GM12865 (cell line): ENCODE measurements at regions not wholly inside any gene's neighbourhood (a gene's known extent, or its start where the extent isn't known, plus 50 kb on each side); places are given as distances from the start of the nearest gene placed in this dataset.

Source experiments
- DNase-seq: peaks from one replicate; pipeline ENCODE4 v3.0.0; 2010; ENCODE audit warnings: low read depth
- H3K4me3 ChIP-seq: 2 replicates; pipeline ENCODE4 v1.5.1; 2011; ENCODE audit warnings: mild to moderate bottlenecking, low read depth, low read length, control low read depth
- TF ChIP-seq, protein P1 (sequence below): IDR thresholded peaks from 2 replicates; pipeline ENCODE4 v1.5.1; 2011; ENCODE audit warnings: low read length, control low read depth, low read depth, inconsistent platforms; ENCODE audit not compliant: insufficient read depth; ENCODE audit errors: missing control alignments

DNA sequence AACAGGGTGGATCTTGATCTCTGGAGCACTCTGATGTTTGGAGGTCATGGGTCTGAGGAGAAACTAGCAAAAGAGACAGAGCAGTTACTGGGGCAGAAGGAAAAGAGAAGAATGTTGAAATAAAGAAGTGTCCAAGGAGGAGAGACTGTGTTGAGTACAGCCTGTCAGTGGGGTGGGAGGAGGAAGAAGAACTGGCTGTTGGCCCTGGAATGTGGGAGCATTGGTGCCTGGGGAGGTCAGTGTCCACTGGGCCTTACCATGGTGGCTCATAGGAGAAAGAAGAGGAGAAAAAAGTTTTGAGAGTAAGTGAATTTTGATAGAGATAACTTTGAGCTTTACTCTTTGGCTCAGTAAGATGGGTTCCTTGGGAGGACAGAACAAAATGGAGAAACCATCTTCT is 499.0 kb downstream of the TXNL1 start:
- TF ChIP-seq, protein P1, sequence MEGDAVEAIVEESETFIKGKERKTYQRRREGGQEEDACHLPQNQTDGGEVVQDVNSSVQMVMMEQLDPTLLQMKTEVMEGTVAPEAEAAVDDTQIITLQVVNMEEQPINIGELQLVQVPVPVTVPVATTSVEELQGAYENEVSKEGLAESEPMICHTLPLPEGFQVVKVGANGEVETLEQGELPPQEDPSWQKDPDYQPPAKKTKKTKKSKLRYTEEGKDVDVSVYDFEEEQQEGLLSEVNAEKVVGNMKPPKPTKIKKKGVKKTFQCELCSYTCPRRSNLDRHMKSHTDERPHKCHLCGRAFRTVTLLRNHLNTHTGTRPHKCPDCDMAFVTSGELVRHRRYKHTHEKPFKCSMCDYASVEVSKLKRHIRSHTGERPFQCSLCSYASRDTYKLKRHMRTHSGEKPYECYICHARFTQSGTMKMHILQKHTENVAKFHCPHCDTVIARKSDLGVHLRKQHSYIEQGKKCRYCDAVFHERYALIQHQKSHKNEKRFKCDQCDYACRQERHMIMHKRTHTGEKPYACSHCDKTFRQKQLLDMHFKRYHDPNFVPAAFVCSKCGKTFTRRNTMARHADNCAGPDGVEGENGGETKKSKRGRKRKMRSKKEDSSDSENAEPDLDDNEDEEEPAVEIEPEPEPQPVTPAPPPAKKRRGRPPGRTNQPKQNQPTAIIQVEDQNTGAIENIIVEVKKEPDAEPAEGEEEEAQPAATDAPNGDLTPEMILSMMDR = no peak
- H3K4me3 ChIP-seq = no peak overlapping the region
- DNase-seq = no peak

- H3K4me3 ChIP-seq = no peak overlapping the region
- TF ChIP-seq, protein P1 = no peak
- DNase-seq = no peak
Measured at GRCh38 chr18:56136105-56136504, 502.3 kb downstream of the TXNL1 start.

GRCh38 chr18:56130481-56130880 is 507.9 kb downstream of the TXNL1 start:
- no peak overlapping the region for H3K4me3 ChIP-seq
- TF ChIP-seq, protein P1 = no peak
- DNase-seq = no peak

- TF ChIP-seq, protein P1 = no peak
- no peak overlapping the region for H3K4me3 ChIP-seq
Measured at GRCh38 chr18:56128153-56128791, 510.1 kb downstream of the TXNL1 start.

GRCh38 chr18:56127322-56128099 is 510.9 kb downstream of the TXNL1 start:
- H3K4me3 ChIP-seq = no peak overlapping the region
- TF ChIP-seq, protein P1 = no peak
- no peak for DNase-seq

More at GRCh38 chr18:56128153-56128791, 510.1 kb downstream of the TXNL1 start:
- no peak for DNase-seq

- no peak for DNase-seq
- TF ChIP-seq, protein P1 = no peak
Measured at GRCh38 chr18:56124186-56124585, 514.2 kb downstream of the TXNL1 start.

DNA sequence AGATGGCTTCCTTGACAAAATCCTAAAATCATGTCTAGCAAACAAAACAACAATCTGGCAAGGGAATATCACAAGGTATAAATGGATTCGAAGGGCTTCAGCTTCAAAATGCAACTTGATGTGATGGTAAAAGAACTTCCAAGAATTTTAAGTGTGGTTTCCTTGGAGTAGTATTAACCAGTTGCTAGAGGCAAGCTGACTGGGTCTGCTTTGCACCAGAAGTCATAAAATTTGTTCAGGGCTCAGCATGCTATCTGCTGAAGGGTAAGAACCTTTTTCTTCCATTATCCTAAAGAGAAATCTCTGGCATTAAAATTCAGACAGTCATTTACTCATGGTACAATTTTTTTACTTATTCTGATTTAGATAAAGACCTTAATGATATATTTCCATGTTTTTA is 516.7 kb downstream of the TXNL1 start:
- no peak overlapping the region for H3K4me3 ChIP-seq
- no peak for DNase-seq
- TF ChIP-seq, protein P1 = no peak

More at GRCh38 chr18:56124186-56124585, 514.2 kb downstream of the TXNL1 start:
- H3K4me3 ChIP-seq = no peak overlapping the region
